NCI-H2227 (cell line): ENCODE measurements at regions not wholly inside any gene's neighbourhood (a gene's known extent, or its start where the extent isn't known, plus 50 kb on each side); places are given as distances from the start of the nearest gene placed in this dataset.
"Not testable (repeated sequence)": the region's sequence is repeated elsewhere in the genome, so short reads cannot be mapped to it uniquely, and the experiment has no call there.

Experiments used
- DNase-seq: peaks from one replicate; lab custom pipeline; 2025; ENCODE audit not compliant: unreplicated experiment; lab: John Stamatoyannopoulos, UW

- not testable (repeated sequence) for DNase-seq
Measured at GRCh38 chr3:176093892-176094291, 1103.4 kb downstream of the TBL1XR1 start.

- DNase-seq = no peak
Measured at GRCh38 chr3:176090727-176091126, 1106.6 kb downstream of the TBL1XR1 start.

GRCh38 chr3:176088962-176089383 is 1108.3 kb downstream of the TBL1XR1 start:
- DNase-seq = no peak

- no peak for DNase-seq
Measured at GRCh38 chr3:176087066-176087697, 1110.1 kb downstream of the TBL1XR1 start.

GRCh38 chr3:176079785-176080184 is 1117.5 kb downstream of the TBL1XR1 start:
- DNase-seq = no peak

GRCh38 chr3:176078906-176079305 is 1118.4 kb downstream of the TBL1XR1 start:
- no peak for DNase-seq

GRCh38 chr3:176075491-176075890 is 1121.8 kb downstream of the TBL1XR1 start:
- no peak for DNase-seq

- no peak for DNase-seq
Measured at GRCh38 chr3:176075046-176075445, 1122.2 kb downstream of the TBL1XR1 start.

- no peak for DNase-seq
Measured at GRCh38 chr3:176074096-176074495, 1123.2 kb downstream of the TBL1XR1 start.

- DNase-seq = no peak
Measured at GRCh38 chr3:176071943-176072342, 1125.3 kb downstream of the TBL1XR1 start.

GRCh38 chr3:176068750-176069149 is 1128.5 kb downstream of the TBL1XR1 start:
- no peak for DNase-seq

GRCh38 chr3:176058856-176059255 is 1138.4 kb downstream of the TBL1XR1 start:
- no peak for DNase-seq

- no peak for DNase-seq
Measured at GRCh38 chr3:176055836-176056235, 1141.4 kb downstream of the TBL1XR1 start.

GRCh38 chr3:176051766-176052165 is 1145.5 kb downstream of the TBL1XR1 start:
- DNase-seq = no peak

- no peak for DNase-seq
Measured at GRCh38 chr3:176046703-176047102, 1150.6 kb downstream of the TBL1XR1 start.

GRCh38 chr3:176041812-176042211 is 1155.5 kb downstream of the TBL1XR1 start:
- DNase-seq = no peak

- no peak for DNase-seq
Measured at GRCh38 chr3:176041185-176041584, 1156.1 kb downstream of the TBL1XR1 start.

- no peak for DNase-seq
Measured at GRCh38 chr3:176037636-176038035, 1159.6 kb downstream of the TBL1XR1 start.

- DNase-seq = no peak
Measured at GRCh38 chr3:176032043-176032442, 1165.2 kb downstream of the TBL1XR1 start.

GRCh38 chr3:176016203-176016602 is 1157.1 kb downstream of the NAALADL2 start:
- DNase-seq = not testable (repeated sequence)

- DNase-seq = not testable (repeated sequence)
Measured at GRCh38 chr3:176015228-176015627, 1156.1 kb downstream of the NAALADL2 start.

GRCh38 chr3:176009256-176009655 is 1150.1 kb downstream of the NAALADL2 start:
- no peak for DNase-seq

- DNase-seq = no peak
Measured at GRCh38 chr3:176005564-176005963, 1146.4 kb downstream of the NAALADL2 start.
